ENCODE measurements at regions not wholly inside any gene's neighbourhood (a gene's known extent, or its start where the extent isn't known, plus 50 kb on each side); places are given as distances from the start of the nearest gene placed in this dataset.

- no peak overlapping the region for H3K27ac ChIP-seq
- TF ChIP-seq CTCF (conservative IDR thresholded peaks at IDR 0.05; ENCODE audit: low read depth) = no peak
- CTCF ChIA-PET = no interaction called here
- POLR2A ChIA-PET (ENCODE audit: low non-redundant PET) = no interaction called here
- no peak for DNase-seq (ENCODE audit: low spot score)
Observed at GRCh38 chr13:54287062-54287764, 1258.6 kb downstream of the OLFM4 start.

GRCh38 chr13:54301085-54301484 lies 1272.5 kb downstream of the OLFM4 start:
- ChIA-PET POLR2A (ENCODE audit: low non-redundant PET) (no interaction called here), CTCF (no interaction called here)
- no peak for TF ChIP-seq CTCF (conservative IDR thresholded peaks at IDR 0.05; ENCODE audit: low read depth)
- H3K27ac ChIP-seq = no peak overlapping the region
- no peak for DNase-seq (ENCODE audit: low spot score)

- H3K27ac ChIP-seq = no peak overlapping the region
- POLR2A ChIA-PET (ENCODE audit: low non-redundant PET) = no interaction called here
- DNase-seq (ENCODE audit: low spot score) = no peak
- CTCF ChIA-PET = interaction anchor here (0.6 kb wide), 1 partner anchor 1100 kb away, joined by 3 read pairs; no protein-coding TSS in a partner anchor
- no peak for TF ChIP-seq CTCF (conservative IDR thresholded peaks at IDR 0.05; ENCODE audit: low read depth)
Observed at GRCh38 chr13:54305377-54305776, 1276.8 kb downstream of the OLFM4 start.

- no peak for DNase-seq (ENCODE audit: low spot score)
- ChIA-PET POLR2A (ENCODE audit: low non-redundant PET) (no interaction called here), CTCF (no interaction called here)
- no peak for TF ChIP-seq CTCF (conservative IDR thresholded peaks at IDR 0.05; ENCODE audit: low read depth)
- no peak overlapping the region for H3K27ac ChIP-seq
Observed at GRCh38 chr13:54312885-54313284, 1284.3 kb downstream of the OLFM4 start.

GRCh38 chr13:54317722-54318121 lies 1289.1 kb downstream of the OLFM4 start:
- DNase-seq (ENCODE audit: low spot score) = no peak
- H3K27ac ChIP-seq = no peak overlapping the region
- ChIA-PET POLR2A (ENCODE audit: low non-redundant PET) (no interaction called here), CTCF (no interaction called here)
- no peak for TF ChIP-seq CTCF (conservative IDR thresholded peaks at IDR 0.05; ENCODE audit: low read depth)

- no peak overlapping the region for H3K27ac ChIP-seq
- TF ChIP-seq CTCF (conservative IDR thresholded peaks at IDR 0.05; ENCODE audit: low read depth) = no peak
- ChIA-PET CTCF (no interaction called here), POLR2A (ENCODE audit: low non-redundant PET) (no interaction called here)
- no peak for DNase-seq (ENCODE audit: low spot score)
Observed at GRCh38 chr13:54337540-54337939, 1308.9 kb downstream of the OLFM4 start.

Measured in RWPE1 (cell line).